HepG2 (cell line): ENCODE measurements at regions not wholly inside any gene's neighbourhood (a gene's known extent, or its start where the extent isn't known, plus 50 kb on each side); places are given as distances from the start of the nearest gene placed in this dataset.

Experiments
- ARNTL ChIP-seq: sonication (generic); formaldehyde crosslinking; IDR thresholded peaks from 2 replicates; pipeline ENCODE4 v1.4.0; 2020; ENCODE audit warnings: mild to moderate bottlenecking, missing genetic modification reagents
- CBFB ChIP-seq: sonication (generic); formaldehyde crosslinking; IDR thresholded peaks from 2 replicates; pipeline ENCODE4 v1.4.0; 2020; ENCODE audit warnings: missing genetic modification reagents
- DNMT3B ChIP-seq: conservative IDR thresholded peaks from 2 replicates; pipeline ENCODE4 v1.6.1; 2016; ENCODE audit warnings: missing biosample characterization, control low read depth
- ELF4 ChIP-seq: sonication (generic); formaldehyde crosslinking; IDR thresholded peaks from 2 replicates; pipeline ENCODE4 v1.5.0; 2020; ENCODE audit warnings: missing genetic modification reagents, mild to moderate bottlenecking, moderate library complexity, borderline replicate concordance
- HOXA3 ChIP-seq: sonication (generic); formaldehyde crosslinking; IDR thresholded peaks from 2 replicates; pipeline ENCODE4 v1.5.0; 2020; ENCODE audit warnings: missing genetic modification reagents
- IRX3 ChIP-seq: sonication (generic); formaldehyde crosslinking; IDR thresholded peaks from 2 replicates; pipeline ENCODE4 v1.8.1; 2023; ENCODE audit warnings: mild to moderate bottlenecking, low read depth, missing genetic modification reagents, borderline replicate concordance
- KAT8 ChIP-seq: IDR thresholded peaks from 2 replicates; pipeline ENCODE4 v1.6.1; 2016; ENCODE audit warnings: missing genetic modification reagents, missing compliant biosample characterization
- SP4 ChIP-seq: sonication (generic); formaldehyde crosslinking; IDR thresholded peaks from 2 replicates; pipeline ENCODE4 v1.8.1; 2023; ENCODE audit warnings: mild to moderate bottlenecking, missing genetic modification reagents
- TCF7 ChIP-seq: sonication (generic); IDR thresholded peaks from 2 replicates; pipeline ENCODE4 v1.6.1; 2016; ENCODE audit warnings: antibody characterized with exemption, low read depth
- TSC22D2 ChIP-seq: sonication (generic); formaldehyde crosslinking; IDR thresholded peaks from 2 replicates; pipeline ENCODE4 v1.5.1; 2020; ENCODE audit warnings: missing genetic modification reagents, mild to moderate bottlenecking, borderline replicate concordance
- ZBTB3 ChIP-seq: sonication (generic); formaldehyde crosslinking; IDR thresholded peaks from 2 replicates; pipeline ENCODE4 v1.4.0; 2020; ENCODE audit warnings: low read depth, mild to moderate bottlenecking, moderate library complexity, missing genetic modification reagents, borderline replicate concordance
- ZBTB8A ChIP-seq: sonication (generic); formaldehyde crosslinking; IDR thresholded peaks from 2 replicates; pipeline ENCODE4 v1.4.0; 2020; ENCODE audit warnings: mild to moderate bottlenecking, low read depth, missing genetic modification reagents, borderline replicate concordance
- ZFP36 ChIP-seq: fragments of 150-350 bp; IDR thresholded peaks from 2 replicates; pipeline ENCODE4 v1.6.1; 2018; ENCODE audit warnings: borderline replicate concordance, low read length, low read depth; ENCODE audit not compliant: partially characterized antibody
- ZNF335 ChIP-seq: sonication (generic); formaldehyde crosslinking; IDR thresholded peaks from 2 replicates; pipeline ENCODE4 v1.4.0; 2020; ENCODE audit warnings: missing genetic modification reagents
- ZNF383 ChIP-seq: sonication (generic); formaldehyde crosslinking; IDR thresholded peaks from 2 replicates; pipeline ENCODE4 v1.4.0; 2020; ENCODE audit warnings: missing genetic modification reagents, mild to moderate bottlenecking, borderline replicate concordance
- ZNF556 ChIP-seq: sonication (generic); formaldehyde crosslinking; IDR thresholded peaks from 2 replicates; pipeline ENCODE4 v1.4.0; 2020; ENCODE audit warnings: mild to moderate bottlenecking, missing genetic modification reagents, borderline replicate concordance
- ZNF7 ChIP-seq: IDR thresholded peaks from 2 replicates; pipeline ENCODE4 v1.6.1; 2016; ENCODE audit warnings: missing biosample characterization, missing genetic modification reagents
- ZNF709 ChIP-seq: sonication (generic); formaldehyde crosslinking; IDR thresholded peaks from 2 replicates; pipeline ENCODE4 v1.5.0; 2020; ENCODE audit warnings: mild to moderate bottlenecking, missing genetic modification reagents
- ZNF746 ChIP-seq: sonication (generic); formaldehyde crosslinking; IDR thresholded peaks from 2 replicates; pipeline ENCODE4 v1.8.0; 2022; ENCODE audit warnings: mild to moderate bottlenecking, missing genetic modification reagents
- ZNF773 ChIP-seq: sonication (generic); formaldehyde crosslinking; IDR thresholded peaks from 2 replicates; pipeline ENCODE4 v1.4.0; 2020; ENCODE audit warnings: missing genetic modification reagents, borderline replicate concordance
- ZNF788 ChIP-seq: sonication (generic); formaldehyde crosslinking; IDR thresholded peaks from 2 replicates; pipeline ENCODE4 v1.5.0; 2020; ENCODE audit warnings: mild to moderate bottlenecking, missing genetic modification reagents, borderline replicate concordance
- ZNF816 ChIP-seq: sonication (generic); formaldehyde crosslinking; IDR thresholded peaks from 2 replicates; pipeline ENCODE4 v1.8.0; 2022; ENCODE audit warnings: missing genetic modification reagents, mild to moderate bottlenecking, borderline replicate concordance
- TF ChIP-seq, protein P1 (sequence below): sonication (generic); formaldehyde crosslinking; IDR thresholded peaks from 2 replicates; pipeline ENCODE4 v1.4.0; 2020; ENCODE audit warnings: missing genetic modification reagents
- TF ChIP-seq, protein P2 (sequence below): sonication (generic); formaldehyde crosslinking; IDR thresholded peaks from 2 replicates; pipeline ENCODE4 v1.5.0; 2020; ENCODE audit warnings: missing genetic modification reagents
- TF ChIP-seq, protein P3 (sequence below): sonication (generic); formaldehyde crosslinking; IDR thresholded peaks from 2 replicates; pipeline ENCODE4 v1.4.0; 2020; ENCODE audit warnings: mild to moderate bottlenecking, missing genetic modification reagents

DNA sequence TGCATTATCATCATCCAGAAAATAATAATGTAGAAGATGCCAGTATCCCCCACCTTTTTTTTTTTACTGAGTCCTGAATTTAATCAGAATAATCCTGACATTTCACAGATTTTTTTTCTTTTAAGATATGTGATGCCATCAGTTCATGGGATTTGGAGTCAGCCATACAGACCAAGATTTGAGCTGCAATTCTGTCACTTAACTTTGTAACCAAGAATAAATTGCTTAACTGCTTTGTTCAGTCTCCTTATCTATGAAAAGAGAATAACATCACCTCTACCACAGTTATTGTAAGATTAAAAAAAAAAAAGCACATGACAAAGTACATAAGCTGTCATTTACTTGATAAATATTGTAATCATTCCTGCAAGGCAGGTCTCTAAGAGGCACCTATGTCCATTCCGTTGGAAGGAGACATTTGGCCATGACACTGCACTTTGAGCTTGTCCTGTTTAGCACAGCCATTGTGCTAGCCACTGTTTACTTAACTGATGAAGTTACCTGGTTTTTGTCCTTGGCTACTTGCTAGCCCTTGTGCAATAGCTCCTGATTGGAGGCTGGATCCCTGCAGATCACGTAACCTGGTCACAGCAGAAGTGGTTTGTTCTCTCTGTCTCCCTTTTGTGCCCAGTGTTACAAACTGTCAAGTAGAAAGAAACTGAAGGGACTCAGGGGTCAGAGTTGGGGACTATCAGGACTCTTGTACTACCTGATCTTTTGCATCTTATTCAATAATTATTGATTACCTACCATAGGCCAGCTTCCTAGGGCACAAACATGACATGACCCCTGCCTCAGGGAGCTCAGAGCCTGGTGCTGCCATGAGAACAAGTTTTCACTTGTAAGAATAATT, 306.0 kb downstream of the WDR72 start (continued):
- TF ChIP-seq DNMT3B (CRISPR knock-in tag) (no peak), ZNF816 (CRISPR knock-in tag) (no peak), SP4 (CRISPR knock-in tag) (peak; percentile 40; the same call in 1 of the 2 replicates), KAT8 (CRISPR knock-in tag) (peak; percentile 77), ZBTB3 (CRISPR knock-in tag) (peak; percentile 65; the same call in 1 of the 2 replicates), HOXA3 (CRISPR knock-in tag) (peak; percentile 94), ARNTL (CRISPR knock-in tag) (peak; percentile 97), ZNF7 (no peak), ZFP36 (no peak), ZBTB8A (CRISPR knock-in tag) (no peak), ZNF335 (CRISPR knock-in tag) (peak; percentile 66; the same call in 1 of the 2 replicates), ELF4 (CRISPR knock-in tag) (no peak), ZNF383 (CRISPR knock-in tag) (no peak), IRX3 (CRISPR knock-in tag) (no peak), ZNF709 (no peak), ZNF773 (CRISPR knock-in tag) (no peak), ZNF556 (CRISPR knock-in tag) (peak; percentile 80; the same call in 1 of the 2 replicates), TSC22D2 (peak; percentile 78; the same call in 1 of the 2 replicates), CBFB (CRISPR knock-in tag) (peak; percentile 71), TCF7 (peak; percentile 91), ZNF788 (CRISPR knock-in tag) (peak; percentile 86; the same call in 1 of the 2 replicates), ZNF746 (CRISPR knock-in tag) (peak; percentile 72)
- TF ChIP-seq, protein P1, sequence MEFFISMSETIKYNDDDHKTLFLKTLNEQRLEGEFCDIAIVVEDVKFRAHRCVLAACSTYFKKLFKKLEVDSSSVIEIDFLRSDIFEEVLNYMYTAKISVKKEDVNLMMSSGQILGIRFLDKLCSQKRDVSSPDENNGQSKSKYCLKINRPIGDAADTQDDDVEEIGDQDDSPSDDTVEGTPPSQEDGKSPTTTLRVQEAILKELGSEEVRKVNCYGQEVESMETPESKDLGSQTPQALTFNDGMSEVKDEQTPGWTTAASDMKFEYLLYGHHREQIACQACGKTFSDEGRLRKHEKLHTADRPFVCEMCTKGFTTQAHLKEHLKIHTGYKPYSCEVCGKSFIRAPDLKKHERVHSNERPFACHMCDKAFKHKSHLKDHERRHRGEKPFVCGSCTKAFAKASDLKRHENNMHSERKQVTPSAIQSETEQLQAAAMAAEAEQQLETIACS (CRISPR knock-in tag), result no peak
- TF ChIP-seq, protein P2, sequence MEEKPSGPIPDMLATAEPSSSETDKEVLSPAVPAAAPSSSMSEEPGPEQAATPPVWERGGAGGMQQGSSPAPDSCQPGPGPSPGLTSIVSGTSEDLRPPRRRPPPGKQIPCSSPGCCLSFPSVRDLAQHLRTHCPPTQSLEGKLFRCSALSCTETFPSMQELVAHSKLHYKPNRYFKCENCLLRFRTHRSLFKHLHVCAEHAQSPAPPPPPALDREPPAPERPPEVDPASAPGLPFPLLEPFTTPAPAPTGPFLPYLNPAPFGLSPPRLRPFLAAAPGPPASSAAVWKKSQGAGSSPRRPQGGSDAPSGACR (CRISPR knock-in tag), result peak; percentile 97; the same call in 1 of the 2 replicates
- TF ChIP-seq, protein P3, sequence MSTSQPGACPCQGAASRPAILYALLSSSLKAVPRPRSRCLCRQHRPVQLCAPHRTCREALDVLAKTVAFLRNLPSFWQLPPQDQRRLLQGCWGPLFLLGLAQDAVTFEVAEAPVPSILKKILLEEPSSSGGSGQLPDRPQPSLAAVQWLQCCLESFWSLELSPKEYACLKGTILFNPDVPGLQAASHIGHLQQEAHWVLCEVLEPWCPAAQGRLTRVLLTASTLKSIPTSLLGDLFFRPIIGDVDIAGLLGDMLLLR (CRISPR knock-in tag), result no peak
